CD4-positive, alpha-beta T cell treated with Interleukin-4 for 4 hours (primary cell): ENCODE measurements at regions not wholly inside any gene's neighbourhood (a gene's known extent, or its start where the extent isn't known, plus 50 kb on each side); places are given as distances from the start of the nearest gene placed in this dataset.
"Not testable (repeated sequence)": the region's sequence is repeated elsewhere in the genome, so short reads cannot be mapped to it uniquely, and the experiment has no call there.

Experiments used
- DNase-seq: peaks from one replicate; pipeline ENCODE4 v3.0.0-alpha.2; 2020

DNA sequence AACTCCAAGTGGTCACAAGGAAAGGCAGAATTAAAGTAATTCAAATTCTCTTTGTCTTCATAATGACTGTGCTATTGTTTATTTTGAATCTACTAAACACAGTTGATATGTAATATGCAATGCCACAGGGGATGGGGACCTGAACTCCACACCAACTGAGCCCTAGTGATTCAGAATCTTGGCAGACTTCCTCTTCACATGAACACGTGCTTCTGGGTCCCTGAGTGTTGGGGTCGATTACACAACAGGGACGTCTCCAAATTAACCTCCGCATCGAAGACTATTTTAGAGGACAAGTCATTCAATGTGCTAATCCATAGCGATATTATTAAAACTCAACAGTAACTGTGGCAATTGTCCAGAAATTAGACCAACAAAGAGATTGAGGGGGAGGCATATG lies 95.3 kb upstream of the CARD11 start:
- no peak for DNase-seq

DNA sequence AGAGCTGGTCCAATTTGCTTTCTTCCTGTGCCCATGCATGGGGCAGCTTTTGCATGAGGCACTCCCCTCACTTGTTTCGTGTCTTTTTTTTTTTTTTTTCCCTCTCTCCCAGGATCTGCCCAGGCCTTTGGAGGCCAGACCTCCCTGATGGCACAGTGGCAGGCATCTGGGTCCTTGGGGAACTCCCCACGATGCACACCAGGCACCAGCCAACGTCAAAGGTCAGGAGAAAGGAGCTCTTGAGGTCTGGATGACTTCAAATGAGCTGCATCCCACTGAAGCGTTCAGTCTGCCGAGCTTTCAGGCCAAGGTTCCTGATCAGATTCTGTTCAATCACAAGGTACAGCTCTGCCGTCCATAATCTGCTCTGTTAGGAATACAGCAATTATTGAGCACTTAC lies 97.2 kb upstream of the CARD11 start:
- no peak for DNase-seq

DNA sequence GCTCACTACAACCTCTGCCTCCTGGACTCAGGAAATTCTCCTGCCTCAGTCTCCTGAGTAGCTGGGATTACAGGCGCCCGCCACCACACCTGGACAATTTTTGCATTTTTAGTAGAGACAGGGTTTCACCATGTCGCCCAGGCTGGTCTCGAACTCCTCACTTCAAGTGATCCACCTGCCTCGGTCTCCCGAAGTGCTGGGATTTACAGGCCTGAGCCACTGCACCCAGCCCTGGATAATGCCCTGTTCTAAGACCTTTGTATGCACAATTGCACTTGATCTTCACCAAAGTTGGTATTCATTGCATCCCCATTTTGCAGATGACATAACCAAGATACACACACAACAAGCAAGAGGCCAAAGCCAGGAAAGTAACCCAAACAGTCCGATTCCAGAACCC lies 97.7 kb upstream of the CARD11 start:
- DNase-seq, result no peak

DNA sequence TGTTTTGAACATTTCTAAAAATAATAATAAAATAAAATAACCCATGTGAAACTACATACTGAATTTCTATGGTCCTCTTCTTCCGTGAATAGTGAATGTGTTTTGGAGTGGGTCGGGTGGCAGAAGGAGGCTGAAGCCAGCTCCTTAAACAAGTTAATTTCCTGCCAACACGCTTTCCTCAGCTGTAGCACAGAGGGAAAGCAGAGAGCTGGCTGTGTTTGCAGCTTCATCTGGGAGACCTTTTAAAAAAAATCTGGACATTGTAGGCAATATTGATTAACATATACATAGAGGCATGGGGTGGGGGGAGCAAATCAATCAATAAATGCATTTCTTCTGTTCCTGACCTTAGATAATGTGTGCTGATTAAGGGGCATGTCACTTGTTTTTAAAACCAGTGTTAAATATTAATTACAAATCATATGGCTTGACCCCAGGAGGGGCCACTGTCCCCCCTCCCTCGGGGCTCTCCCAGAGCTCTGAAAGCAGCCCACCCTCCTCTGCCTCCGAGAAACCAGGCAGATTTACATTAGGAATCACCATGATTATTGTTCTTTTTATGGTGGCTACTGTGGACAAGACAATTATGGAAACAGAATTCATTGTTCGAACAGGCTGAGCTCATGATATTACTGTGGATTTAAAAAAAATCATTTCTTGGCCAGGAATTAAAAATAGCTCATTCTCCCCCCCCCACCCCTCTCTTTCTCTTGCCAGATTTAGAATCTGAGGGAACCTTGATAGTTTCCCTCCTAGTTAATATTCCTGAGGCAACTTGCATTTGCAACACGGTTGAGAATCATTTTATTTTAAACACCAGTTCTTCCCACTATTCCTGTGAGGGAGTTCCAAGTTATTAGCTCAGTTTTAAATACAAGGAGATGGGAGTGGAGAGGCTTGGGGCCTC lies 100.5 kb upstream of the CARD11 start:
- DNase-seq, result no peak

DNA sequence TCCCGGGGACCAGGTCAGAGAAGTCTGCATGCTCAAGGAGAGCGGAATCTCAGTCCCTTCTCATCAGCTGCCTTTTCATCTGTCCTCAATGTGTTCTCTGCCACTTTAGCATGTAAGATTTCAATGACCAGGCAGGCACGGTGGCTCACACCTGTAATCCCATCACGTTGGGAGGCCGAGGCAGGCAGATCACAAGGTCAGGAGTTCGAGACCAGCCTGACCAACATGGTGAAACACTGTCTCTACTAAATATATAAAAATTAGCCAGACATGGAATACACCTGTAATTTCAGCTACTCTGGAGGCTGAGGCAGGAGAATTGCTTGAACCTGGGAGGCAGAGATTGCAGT lies 101.1 kb upstream of the CARD11 start:
- DNase-seq, result not testable (repeated sequence)

DNA sequence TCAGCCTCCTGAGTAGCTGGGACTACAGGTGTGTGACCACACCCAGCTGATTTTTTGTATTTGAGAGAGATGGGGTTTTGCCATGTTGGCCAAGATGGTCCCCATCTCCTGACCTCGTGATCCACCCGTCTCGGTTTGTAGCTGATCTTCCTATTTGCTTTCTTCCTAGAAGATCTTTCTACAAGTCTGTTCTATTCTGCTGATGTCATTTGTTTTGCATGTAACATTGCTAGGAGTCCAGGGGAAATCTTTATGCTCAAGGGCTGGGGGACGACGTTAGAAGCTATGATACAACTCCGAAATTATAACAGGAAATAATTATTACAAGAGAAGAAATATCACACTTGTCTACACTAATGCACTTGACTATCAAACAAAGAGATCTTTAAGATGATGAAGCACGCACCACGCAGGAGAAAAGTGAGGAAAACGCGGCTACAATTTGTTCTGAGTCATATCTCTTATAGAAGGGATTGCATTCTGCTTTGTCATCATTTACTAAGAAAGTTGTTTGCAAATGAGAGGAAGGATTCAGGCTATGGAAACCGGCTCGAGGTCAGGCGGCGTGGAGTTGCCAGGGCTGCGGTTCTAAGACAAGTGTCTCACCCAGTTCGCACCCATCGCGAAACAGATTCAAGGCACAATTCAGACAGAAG lies 103.0 kb upstream of the CARD11 start:
- no peak for DNase-seq

DNA sequence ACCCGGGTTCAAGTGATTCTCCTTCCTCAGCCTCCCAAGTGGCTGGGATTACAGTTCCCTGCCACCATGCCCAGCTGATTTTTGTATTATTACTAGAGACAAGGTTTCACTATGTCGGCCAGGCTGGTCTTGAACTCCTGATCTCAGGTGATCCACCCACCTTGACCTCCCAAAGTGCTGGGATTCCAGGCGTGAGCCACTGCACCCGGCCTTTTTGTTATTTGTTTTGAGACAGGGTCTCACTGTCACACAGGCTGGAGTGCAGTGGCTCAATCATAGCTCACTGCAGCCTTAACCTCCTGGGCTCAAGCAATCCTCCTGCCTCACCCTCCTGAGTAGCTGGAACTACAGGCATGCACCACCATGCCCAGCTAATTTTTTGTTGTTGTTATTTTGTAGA lies 104.8 kb upstream of the CARD11 start:
- DNase-seq, result not testable (repeated sequence)

DNA sequence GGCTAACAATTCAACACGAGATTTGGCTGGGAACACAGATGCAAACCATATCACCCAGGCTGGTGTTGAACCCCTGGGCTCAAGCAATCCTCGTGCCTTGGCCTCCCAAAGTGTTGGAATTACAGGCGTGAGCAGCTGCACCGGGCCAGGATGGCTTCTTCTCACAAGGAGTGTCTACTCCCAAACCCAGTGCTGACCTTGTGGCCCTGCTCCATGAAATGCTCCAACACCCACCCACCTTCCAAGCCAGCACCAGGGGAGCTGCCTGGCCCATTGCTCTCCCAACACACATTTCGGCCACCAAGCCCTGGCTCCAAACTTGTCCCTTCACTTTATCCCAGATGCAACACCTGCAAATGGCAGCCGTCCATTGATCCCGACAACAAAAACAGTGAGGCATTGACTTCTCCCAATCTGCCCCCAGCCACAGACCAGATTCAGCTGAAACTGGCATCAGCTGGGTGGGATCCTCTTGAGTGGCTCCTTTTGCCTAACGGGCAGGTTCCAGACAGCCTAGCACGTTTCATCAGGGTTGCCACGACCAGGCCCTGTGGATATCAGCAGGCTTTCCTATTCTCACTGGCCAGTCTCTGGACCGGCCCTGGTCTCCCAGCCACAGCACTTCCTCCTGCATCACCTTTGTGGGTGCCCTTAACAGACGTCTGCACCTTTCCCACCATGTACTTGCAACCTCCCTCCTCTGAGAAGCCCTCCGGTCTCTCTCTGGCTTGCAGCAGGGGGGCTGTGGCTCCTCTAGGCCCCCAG lies 105.7 kb upstream of the CARD11 start:
- DNase-seq, result no peak

DNA sequence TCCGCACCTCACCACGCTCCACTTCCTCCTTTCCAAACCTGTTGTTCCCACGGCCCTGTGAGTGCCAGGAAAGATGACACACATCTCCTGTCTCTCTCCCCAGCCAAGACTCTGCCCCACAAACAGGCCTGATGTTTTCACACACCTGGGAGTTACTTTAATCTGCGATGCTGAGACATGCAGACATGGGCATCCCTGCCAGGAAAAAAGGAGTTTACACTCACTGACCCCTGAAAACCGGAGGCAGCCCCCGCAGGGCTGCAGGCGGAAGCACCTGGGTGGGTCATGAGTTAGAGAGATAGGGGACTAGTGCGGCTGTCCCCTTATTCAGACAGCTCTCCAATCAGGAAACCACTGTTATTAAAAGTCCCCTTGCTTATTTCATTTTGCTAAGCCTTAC lies 106.4 kb upstream of the CARD11 start:
- no peak for DNase-seq

DNA sequence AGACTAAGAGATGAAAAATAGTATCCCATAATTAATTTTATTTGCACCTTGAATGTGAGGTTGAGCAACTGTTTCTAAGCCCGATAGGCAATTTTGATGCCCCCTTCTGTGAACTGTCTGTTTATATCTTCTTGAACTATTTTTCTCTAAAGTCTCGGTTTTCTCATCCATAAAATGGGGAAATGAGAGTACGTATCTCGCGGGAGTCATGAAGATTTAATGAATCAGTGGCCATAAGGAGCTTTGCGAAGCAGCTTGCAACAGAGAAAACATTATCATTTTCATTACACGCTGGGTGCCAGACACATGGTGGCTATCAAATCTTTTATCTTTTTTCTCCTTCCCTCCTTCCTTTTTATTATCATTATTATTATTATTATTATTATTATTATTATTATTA lies 108.1 kb upstream of the CARD11 start:
- DNase-seq, result no peak

DNA sequence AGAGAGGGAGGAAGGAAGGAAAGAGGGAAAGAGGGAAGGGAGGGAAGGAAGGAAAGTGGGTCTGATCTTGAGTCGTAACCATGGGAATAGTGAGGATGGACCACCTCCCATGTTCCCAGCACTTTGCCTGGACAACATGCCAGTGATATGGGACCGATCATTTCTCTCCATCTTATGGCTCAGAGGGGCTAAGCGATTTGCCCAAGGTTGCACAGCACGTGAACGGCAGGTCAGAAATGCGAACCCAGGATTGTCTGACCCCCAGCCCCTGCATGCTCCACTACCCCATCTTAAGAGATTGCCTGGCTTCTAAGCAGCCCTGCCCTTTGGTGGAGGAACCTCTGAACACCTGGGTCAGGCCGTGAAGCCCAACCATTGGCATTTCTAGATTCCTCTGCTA lies 109.0 kb upstream of the CARD11 start:
- no peak for DNase-seq

DNA sequence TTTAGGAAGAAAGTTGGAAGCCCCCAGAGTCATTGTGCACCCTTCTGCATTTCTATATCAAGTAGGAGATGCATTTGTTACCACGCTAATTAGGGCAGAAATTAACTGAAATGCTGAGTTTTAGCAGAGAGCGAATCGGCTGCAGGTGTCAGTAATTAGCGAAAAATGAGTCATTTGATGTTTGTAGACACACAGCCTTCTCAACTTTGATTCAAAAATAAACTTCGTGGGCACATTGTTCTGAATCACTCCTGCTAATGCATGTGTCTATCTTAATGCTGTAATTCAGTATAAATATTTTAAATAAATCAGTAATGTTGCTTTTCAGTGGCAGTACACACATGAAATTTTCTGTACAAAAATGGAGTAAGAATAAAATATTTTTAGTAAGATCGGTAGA lies 109.5 kb upstream of the CARD11 start:
- DNase-seq, result no peak

DNA sequence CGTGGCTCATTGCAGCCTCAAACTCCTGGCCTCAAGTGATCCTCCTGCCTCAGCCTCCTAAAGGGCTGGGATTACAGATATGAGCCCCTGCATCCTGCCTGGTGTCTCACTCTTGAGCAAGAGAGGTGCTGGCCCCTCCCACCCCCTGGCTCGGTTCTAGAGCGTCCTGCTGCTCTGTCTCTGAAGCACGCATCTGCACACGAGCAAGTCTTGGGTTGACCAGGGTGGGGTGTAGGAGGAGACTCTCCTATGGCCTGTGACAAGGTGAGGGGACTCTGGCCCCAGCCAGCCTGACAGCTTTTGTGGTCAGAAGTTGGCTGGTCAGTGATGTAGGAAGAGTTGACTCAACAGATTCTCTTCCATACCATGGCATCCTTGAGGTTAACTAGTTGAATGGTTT lies 110.7 kb upstream of the CARD11 start:
- no peak for DNase-seq

DNA sequence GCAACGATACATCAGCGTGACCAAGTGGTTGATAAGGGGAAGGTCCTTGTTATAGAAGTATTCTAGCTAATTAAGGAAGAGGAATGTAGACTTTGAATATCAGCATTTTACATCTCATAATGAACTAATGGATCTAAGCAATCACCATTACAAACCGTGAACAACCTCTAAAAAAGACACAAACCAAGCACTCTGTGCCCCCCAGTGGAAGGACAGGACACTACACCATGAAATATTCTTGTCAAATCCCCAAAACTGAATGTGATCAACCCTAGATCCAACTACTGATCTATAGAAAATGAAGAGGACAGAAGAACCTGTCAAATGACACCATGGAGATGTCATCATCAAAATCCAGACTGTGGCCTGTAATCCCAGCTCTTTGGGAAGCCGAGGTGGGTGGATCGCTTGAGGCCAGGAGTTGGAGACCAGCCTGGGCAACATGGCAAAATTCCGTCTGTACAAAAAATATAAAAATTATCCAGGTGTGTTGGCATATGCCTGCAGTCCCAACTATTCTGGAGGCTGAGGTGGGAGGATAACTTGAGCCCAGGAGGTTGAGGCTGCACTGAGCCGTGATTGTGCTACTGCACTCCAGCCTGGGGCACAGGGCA lies 111.3 kb upstream of the CARD11 start:
- peak; percentile 73 for DNase-seq

DNA sequence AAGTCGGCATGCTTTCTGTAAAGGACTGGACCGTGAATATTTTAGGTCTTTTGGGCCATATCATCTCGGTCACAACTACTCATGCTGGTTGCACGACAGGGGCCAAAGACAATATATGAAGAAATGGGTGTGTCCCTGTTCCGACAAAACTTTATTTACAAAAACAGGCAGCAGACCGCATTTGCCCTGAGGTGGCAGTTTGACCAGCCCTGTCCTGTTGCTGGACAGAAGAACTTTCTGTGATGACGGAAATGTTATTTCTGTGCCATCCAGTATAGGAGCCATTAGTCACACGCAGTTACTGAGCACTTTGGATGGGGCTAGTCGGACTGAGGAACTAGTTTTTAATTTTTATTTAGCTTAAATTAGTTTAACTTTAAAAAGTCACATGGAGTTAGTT lies 112.8 kb upstream of the CARD11 start:
- no peak for DNase-seq

DNA sequence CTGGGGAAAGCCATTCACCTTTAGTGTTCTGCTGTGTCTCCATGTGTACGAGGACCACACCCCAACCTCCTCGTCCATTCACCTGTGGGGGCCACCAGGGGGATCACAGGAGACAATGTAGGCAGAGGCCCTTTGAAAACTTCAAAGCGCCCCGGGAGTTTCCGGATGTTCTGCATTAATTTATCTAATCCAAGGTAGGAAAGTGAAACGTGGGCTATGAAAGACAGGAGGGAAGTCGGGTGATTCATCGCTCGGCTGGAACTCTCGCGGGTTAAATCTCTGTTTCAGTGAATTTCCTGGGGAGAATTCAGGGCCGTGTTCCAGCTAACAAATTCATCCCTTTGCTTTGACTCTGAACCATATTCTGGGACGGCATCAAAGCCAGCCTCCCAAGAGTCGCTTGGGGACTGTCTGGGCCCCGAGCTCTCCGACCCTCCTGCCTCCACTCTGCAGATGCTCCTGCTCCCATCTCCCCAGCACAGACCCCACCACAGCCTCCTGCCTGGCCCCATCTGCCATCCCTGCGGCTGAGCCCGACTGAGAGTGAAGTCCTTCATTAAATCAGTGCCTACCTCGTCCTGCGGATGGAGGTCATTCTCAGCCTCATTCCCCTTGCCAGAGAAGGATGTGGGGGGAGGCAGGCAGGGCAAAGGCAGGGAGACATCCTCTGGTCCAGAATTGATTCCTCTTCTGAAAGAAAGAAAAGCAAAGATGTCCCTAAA lies 114.1 kb upstream of the CARD11 start:
- DNase-seq, result no peak

DNA sequence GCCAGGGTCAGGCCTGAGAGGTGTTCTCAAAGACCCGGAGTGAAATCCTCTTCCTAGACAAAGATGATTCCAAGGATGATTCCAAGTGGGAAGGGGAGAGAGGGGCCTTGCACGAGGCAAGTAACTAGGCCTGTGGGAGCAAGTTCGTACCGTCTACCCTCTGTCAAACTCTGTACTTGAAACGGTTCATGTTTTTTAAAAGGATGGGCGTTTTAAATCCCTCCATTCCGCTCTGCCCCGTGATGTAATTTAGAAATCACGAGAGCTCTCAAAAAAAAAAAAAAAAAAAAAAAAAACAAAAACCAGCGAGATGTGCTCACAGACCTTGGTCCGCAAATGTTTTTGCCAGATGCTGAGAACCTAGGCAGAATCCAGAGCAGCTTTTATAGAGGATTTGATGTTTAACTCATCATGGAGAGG lies 114.7 kb upstream of the CARD11 start:
- DNase-seq, result no peak

DNA sequence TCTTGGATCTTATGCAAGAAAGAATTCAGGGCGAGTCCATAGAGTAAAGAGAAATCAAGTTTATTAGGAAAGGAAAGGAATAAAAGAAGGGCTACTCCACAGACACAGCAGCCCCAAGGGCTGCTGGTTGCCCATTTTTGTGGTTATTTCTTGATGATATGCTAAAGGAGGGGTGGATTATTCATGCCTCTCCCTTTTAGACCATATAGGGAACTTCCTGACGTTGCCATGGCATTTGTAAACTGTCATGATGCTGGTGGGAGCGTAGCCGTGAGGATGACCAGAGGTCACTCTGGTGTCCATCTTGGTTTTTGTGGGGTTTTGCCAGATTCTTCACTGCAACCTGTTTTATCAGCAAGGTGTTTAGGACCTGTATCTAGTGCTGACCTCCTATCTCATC lies 115.4 kb upstream of the CARD11 start:
- no peak for DNase-seq

DNA sequence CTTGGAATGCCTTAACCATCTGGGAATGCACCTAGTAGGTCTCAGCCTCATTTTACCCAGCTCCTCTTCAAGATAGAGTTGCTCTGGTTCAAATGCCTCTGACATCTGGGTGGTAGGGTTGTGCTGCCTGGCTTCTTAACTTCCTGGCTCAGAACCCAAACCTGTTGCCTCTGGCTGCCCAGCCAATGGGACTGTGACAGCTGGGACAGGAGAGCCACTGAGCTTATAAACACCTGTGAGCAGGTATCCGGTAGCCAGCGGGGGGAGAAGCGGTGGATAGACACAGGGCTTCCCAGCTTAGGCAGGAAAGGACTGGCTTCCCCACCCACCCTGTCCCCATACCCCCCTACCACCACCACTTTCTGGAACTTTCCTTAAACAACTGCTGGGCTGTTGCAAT lies 115.8 kb upstream of the CARD11 start:
- DNase-seq, result no peak

DNA sequence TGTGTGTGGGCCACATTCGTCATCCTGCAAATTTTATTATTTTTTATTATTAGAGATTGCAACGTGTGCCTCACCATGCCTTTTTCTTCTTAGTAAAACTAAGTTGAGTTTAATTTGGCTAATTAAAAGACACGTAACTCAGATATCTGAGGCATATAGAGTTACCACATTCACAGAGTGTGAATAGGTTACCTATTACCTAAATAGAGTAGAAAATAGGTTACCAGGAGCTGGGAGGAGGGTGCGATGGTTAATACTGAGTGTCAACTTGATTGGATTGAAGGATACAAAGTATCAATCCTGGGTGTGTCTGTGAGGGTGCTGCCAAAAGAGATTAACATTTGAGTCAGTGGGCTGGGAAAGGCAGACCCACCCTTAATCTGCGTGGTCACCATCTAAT lies 116.3 kb upstream of the CARD11 start:
- DNase-seq, result not testable (repeated sequence)

DNA sequence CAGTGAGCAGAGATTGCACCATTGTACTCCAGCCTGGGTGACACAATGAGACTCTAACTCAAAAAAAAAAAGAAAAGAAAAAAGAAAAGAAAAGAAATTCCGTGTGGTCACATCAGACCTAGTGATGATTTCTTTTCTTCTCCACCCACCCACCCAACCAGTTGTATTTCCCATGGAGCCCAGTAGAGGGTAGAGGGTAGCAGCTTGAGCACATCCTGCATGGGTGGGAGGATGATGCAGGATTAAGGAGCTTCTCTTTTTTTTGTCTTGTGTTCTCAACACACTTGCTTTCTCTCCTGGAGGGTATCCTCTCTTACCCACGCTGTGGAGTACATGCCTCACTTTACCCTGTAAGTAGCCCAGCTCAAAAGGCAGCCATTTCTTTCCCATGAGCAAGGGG lies 118.6 kb upstream of the CARD11 start:
- DNase-seq, result no peak

DNA sequence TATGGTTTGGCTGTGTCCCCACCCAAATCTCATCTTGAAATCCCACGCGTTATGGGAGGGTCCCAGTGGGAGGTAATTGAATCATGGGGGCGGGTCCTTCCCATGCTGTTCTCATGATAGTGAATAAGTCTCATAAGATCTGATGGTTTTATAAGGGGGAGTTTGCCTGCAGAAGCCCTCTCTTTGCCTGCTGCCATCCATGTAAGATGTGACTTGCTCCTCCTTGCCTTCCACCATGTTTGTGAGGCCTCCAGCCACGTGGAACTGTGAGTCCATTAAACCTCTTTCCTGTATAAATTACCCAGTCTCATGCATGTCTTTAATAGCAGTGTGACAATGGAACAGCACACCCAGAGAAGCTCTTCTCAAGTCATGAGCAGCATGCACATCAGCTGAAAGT lies 119.1 kb upstream of the CARD11 start:
- not testable (repeated sequence) for DNase-seq

DNA sequence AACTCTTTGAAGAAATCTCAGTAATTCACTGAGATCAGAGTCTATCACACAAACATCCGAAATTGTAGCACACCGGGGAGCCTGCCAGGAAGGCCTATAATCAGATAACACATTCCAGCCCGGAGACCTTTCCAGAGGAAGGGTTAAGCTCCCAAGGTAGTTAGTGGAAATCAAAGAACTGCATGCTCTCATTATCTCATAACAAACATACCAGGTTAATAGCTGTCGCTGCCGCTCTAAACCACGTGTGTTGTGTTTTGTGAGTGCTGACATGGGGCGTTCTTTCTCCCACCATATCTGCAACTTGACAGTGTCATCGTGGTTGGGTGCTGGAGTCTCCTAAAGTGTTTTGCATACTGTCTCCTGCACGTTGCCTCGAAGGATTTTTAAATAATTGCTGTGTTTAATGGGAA lies 120.7 kb upstream of the CARD11 start:
- no peak for DNase-seq
